Activated B cell treated with CpG ODN at 0.5 μM for 24 hours (primary cell): ENCODE measurements at regions not wholly inside any gene's neighbourhood (a gene's known extent, or its start where the extent isn't known, plus 50 kb on each side); places are given as distances from the start of the nearest gene placed in this dataset.
"Not testable (repeated sequence)": the region's sequence is repeated elsewhere in the genome, so short reads cannot be mapped to it uniquely, and the experiment has no call there.

Source experiments
- ATAC-seq: fragments of 200-7000 bp; cut with Tn5 transposase; one replicate; pipeline ENCODE4 v1.10.0; 2021; ENCODE audit warnings: low read depth, mild to moderate bottlenecking, moderate library complexity
- CTCF ChIA-PET: fragments of 350-600 bp; sonication (Branson Sonifier 250); formaldehyde crosslinking; loops from one replicate; lab custom pipeline; 2021; ENCODE audit warnings: antibody characterized with exemption; lab: Charles Lee
- POLR2A ChIA-PET: fragments of 350-600 bp; sonication (Branson Sonifier 250); formaldehyde crosslinking; loops from one replicate; lab custom pipeline; 2021; ENCODE audit warnings: antibody characterized with exemption; lab: Charles Lee
- DNase-seq: peaks from one replicate; pipeline ENCODE4 v3.0.0; 2022
- H3K27ac Mint-ChIP-seq: one replicate; pipeline ENCODE4 v1.8.0; 2020; ENCODE audit warnings: mixed read lengths
- H3K27me3 Mint-ChIP-seq: one replicate; pipeline ENCODE4 v1.8.0; 2021; ENCODE audit warnings: mixed read lengths
- H3K36me3 Mint-ChIP-seq: one replicate; pipeline ENCODE4 v1.8.0; 2021; ENCODE audit warnings: low read depth, mixed read lengths
- H3K4me1 Mint-ChIP-seq: one replicate; pipeline ENCODE4 v1.8.0; 2021; ENCODE audit warnings: mixed read lengths
- H3K4me3 Mint-ChIP-seq: one replicate; pipeline ENCODE4 v1.8.0; 2020; ENCODE audit warnings: mild to moderate bottlenecking, mixed read lengths
- H3K9me3 Mint-ChIP-seq: one replicate; pipeline ENCODE4 v1.8.0; 2020; ENCODE audit warnings: mixed read lengths
- intact Hi-C: fragments of 100-400 bp; cut with micrococcal nuclease; formaldehyde crosslinking; loops from one replicate; pipeline ENCODE4 v1.15.1; 2024
- TF ChIP-seq, protein P1 (sequence below): fragments of 200-600 bp; IDR thresholded peaks from one replicate; pipeline ENCODE4 v1.8.0; 2022; ENCODE audit warnings: antibody characterized with exemption, mild to moderate bottlenecking

DNA sequence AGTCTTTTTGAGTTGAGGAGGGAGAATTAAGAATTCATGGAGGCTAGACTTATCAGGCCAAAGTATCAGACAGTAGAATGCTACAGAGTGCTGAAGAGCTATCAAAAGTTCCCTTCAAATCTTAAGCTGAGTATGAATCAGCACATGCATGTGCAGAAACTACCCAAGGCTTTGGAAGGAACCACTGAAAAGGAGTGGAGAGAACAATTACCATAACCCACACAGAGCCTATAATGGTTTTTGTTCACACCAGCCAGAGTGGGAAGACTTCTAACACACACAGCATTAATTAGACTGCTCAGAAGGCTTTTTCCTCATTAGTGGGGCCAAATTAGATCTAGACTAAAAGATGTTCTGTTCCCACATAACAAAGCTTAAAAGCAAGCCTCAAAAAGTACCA lies 83.7 kb upstream of the SLC6A11 start:
- H3K36me3 Mint-ChIP-seq = no peaks in the 10 kb centered on the region
- peaks cover 25% of the 10 kb centered on the region for H3K9me3 Mint-ChIP-seq
- TF ChIP-seq, protein P1, sequence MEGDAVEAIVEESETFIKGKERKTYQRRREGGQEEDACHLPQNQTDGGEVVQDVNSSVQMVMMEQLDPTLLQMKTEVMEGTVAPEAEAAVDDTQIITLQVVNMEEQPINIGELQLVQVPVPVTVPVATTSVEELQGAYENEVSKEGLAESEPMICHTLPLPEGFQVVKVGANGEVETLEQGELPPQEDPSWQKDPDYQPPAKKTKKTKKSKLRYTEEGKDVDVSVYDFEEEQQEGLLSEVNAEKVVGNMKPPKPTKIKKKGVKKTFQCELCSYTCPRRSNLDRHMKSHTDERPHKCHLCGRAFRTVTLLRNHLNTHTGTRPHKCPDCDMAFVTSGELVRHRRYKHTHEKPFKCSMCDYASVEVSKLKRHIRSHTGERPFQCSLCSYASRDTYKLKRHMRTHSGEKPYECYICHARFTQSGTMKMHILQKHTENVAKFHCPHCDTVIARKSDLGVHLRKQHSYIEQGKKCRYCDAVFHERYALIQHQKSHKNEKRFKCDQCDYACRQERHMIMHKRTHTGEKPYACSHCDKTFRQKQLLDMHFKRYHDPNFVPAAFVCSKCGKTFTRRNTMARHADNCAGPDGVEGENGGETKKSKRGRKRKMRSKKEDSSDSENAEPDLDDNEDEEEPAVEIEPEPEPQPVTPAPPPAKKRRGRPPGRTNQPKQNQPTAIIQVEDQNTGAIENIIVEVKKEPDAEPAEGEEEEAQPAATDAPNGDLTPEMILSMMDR = no peak
- DNase-seq (no peak), ATAC-seq (no peak)
- H3K27ac Mint-ChIP-seq = no peak overlapping the region
- H3K4me1 Mint-ChIP-seq = no peaks in the 10 kb centered on the region
- POLR2A ChIA-PET = no interaction called here
- H3K27me3 Mint-ChIP-seq = peaks cover 29% of the 10 kb centered on the region
- no peak overlapping the region for H3K4me3 Mint-ChIP-seq
- intact Hi-C loops = loop anchor here (10.0 kb wide), 1 partner anchor 307 kb away; no protein-coding TSS in a partner anchor
- CTCF ChIA-PET = no interaction called here

DNA sequence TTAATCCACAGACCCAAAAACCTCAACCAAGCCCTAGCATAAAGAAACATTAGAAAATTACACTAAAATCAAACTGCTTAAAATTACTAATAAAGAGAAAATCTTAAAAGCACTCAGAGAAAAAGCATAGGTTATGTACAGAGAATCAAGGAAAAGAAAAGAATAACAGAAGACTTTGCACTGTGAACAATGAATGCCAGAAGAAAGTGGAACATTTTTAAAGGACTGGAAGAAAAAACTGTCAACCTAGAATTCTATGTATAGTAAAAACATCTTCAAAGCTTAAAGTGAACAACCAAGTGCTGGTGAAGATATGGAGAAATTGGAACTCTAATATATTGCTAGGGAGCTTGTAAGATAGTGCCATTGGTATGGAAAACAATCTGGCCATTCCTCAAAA lies 82.7 kb upstream of the SLC6A11 start:
- TF ChIP-seq, protein P1 = no peak
- DNase-seq (no peak), ATAC-seq (no peak)
- Mint-ChIP-seq H3K27ac (no peak overlapping the region), H3K36me3 (no peaks in the 10 kb centered on the region), H3K27me3 (peaks cover 35% of the 10 kb centered on the region), H3K9me3 (peaks cover 25% of the 10 kb centered on the region), H3K4me1 (peaks cover 2% of the 10 kb centered on the region), H3K4me3 (no peak overlapping the region)
- intact Hi-C loops = loop anchor here (10.0 kb wide), 1 partner anchor 308 kb away; no protein-coding TSS in a partner anchor
- ChIA-PET CTCF (no interaction called here), POLR2A (no interaction called here)

DNA sequence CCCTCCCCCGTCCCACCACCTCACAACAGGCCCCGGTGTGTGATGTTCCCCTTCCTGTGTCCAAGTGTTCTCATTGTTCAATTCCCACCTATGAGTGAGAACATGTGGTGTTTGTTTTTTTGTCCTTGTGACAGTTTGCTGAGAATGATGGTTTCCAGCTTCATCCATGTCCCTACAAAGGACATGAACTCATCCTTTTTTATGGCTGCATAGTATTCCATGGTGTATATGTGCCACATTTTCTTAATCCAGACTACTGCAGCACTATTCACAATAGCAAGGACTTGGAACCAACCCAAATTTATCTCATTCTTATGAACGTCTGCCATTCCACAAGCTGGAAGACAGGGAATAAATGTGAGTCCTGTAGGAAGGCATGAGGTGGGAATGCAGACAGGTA lies 79.6 kb upstream of the SLC6A11 start:
- CTCF ChIA-PET = interaction anchor here (1.6 kb wide), 1 partner anchor 392 kb away, joined by 7 read pairs; no protein-coding TSS in a partner anchor
- ATAC-seq, H3K4me3 Mint-ChIP-seq, H3K36me3 Mint-ChIP-seq, H3K27ac Mint-ChIP-seq, POLR2A ChIA-PET, DNase-seq: not testable (repeated sequence)
- intact Hi-C loops = loop anchor here (10.0 kb wide), 1 partner anchor 312 kb away; no protein-coding TSS in a partner anchor
- peaks cover 12% of the 10 kb centered on the region for H3K4me1 Mint-ChIP-seq
- peaks cover 32% of the 10 kb centered on the region for H3K27me3 Mint-ChIP-seq
- peaks cover 22% of the 10 kb centered on the region for H3K9me3 Mint-ChIP-seq

DNA sequence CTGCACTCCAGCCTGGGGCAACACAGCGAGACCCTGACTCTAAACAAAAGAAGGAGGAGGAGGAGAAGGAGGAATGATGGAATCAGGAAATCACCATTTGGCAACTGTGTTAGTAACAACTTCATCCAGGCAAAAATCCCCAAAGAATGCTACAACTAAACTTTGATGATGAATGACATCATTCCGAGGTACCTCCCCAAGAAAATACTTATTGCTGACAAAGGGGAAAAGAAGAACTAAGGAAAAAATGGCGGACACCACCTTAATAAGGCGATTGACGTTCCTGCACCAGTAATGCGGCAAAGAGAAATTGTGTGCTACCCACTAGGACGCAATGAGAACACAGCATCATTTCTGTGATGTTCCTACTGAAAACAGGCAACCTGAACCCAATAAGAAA lies 78.2 kb upstream of the SLC6A11 start:
- intact Hi-C loops = loop anchor here (2.0 to 10.0 kb wide), 5 partner anchors 313 to 1767 kb away; partner anchors contain the start of gene CRELD1
- H3K27me3 Mint-ChIP-seq = peaks cover 35% of the 10 kb centered on the region
- H3K4me3 Mint-ChIP-seq = no peak overlapping the region
- ATAC-seq = no peak
- peaks cover 14% of the 10 kb centered on the region for H3K9me3 Mint-ChIP-seq
- H3K27ac Mint-ChIP-seq = no peak overlapping the region
- no peaks in the 10 kb centered on the region for H3K36me3 Mint-ChIP-seq
- H3K4me1 Mint-ChIP-seq = peaks cover 12% of the 10 kb centered on the region
- ChIA-PET POLR2A (interaction anchor here (0.6 kb wide), 1 partner anchor 1049 kb away, joined by 3 read pairs; no protein-coding TSS in a partner anchor), CTCF (interaction anchor here (0.8 to 4.4 kb wide), 16 partner anchors 9 to 1384 kb away, joined by 3 to 101 read pairs (median 4); no protein-coding TSS in a partner anchor)
- TF ChIP-seq, protein P1 = no peak
- no peak for DNase-seq

DNA sequence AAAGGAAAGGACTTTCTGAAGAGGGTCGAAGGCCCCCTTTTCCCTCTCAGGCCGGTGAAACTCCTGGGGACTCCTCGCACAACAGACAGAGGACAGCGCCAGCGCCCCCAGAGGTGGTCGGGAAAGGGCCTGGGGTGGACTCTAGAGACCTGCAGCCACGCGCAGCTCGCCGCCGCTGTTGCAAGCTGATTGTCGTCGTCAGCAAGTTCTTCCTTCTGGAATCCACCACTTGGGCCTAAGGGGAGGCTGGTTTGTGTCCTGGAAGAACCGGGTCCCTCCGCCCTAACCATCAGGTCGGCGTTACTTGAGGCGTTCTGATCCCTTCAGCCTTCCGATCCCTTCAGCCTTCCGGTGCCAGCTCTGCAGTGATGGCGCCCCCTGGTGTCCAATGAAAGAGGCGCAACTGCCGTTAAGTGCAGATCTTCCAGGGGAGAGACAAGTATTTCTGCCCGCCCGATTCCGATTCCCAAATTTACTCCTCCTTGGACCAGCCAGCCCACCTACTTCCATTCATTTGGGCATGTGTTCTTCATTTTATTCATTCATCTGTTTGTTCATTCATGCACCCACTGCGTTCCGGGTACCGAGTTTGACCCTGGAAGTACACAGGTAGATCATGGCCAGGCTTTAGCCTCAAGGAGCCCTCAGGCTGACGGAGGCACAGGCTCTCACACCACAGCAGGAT lies 77.2 kb upstream of the SLC6A11 start:
- Mint-ChIP-seq H3K4me1 (peaks cover 12% of the 10 kb centered on the region), H3K36me3 (no peaks in the 10 kb centered on the region), H3K9me3 (peaks cover 5% of the 10 kb centered on the region), H3K27ac (no peak overlapping the region), H3K27me3 (peaks cover 40% of the 10 kb centered on the region), H3K4me3 (peak overlapping the region; percentile 79)
- DNase-seq (peak; percentile 70), ATAC-seq (peak; percentile 82)
- ChIA-PET POLR2A (no interaction called here), CTCF (interaction anchor here (0.8 to 4.4 kb wide), 18 partner anchors 10 to 1385 kb away, joined by 3 to 101 read pairs (median 4); no protein-coding TSS in a partner anchor)
- TF ChIP-seq, protein P1 = peak; percentile 46
- intact Hi-C loops = loop anchor here (1.0 to 10.0 kb wide), 7 partner anchors 314 to 1768 kb away; partner anchors contain the start of genes CRELD1 and SEC13
